A549 (cell line): ENCODE measurements at regions not wholly inside any gene's neighbourhood (a gene's known extent, or its start where the extent isn't known, plus 50 kb on each side); places are given as distances from the start of the nearest gene placed in this dataset.

ENCODE experiments used
- ATAC-seq, 2 experiments: fragments of 200-7000 bp in 1 of 2; fragments of >200 bp in 1 of 2; cut with Nextera tagmentation in 1 of 2; cut with Tn5 transposase in 1 of 2; 3 replicates each; pipeline versions ENCODE4 v1.8.0 to v1.9.1; 2018 to 2020; ENCODE audit warnings: mild to moderate bottlenecking in 1 of 2, moderate library complexity in 1 of 2
- CTCF ChIA-PET: fragments of 300-600 bp; sonication (Branson Sonifier 250); formaldehyde crosslinking; extraction: SDS; loops from one replicate; lab custom pipeline; 2021; ENCODE audit warnings: antibody characterized with exemption, inconsistent platforms; lab: Yijun Ruan, JAX
- POLR2A ChIA-PET: fragments of 350-600 bp; formaldehyde crosslinking; extraction: SDS; loops from one replicate; lab custom pipeline; 2021; ENCODE audit warnings: antibody characterized with exemption, inconsistent platforms; lab: Yijun Ruan, JAX
- DNase-seq, 2 experiments: peaks; one replicate each; pipeline versions ENCODE4 v3.0.0 to v3.0.0-alpha.2; 2011 to 2016; ENCODE audit warnings: low read depth in 1 of 2, low spot score in 1 of 2
- FAIRE-seq: peaks from 2 replicates; lab custom pipeline; 2011; peaks lifted over from hg19 to GRCh38; lab: Jason Lieb, UNC
- H3K27ac ChIP-seq, 2 experiments: fragments of >200 bp; sonication (Bioruptor Twin); formaldehyde crosslinking; 3 replicates each; pipeline ENCODE4 v1.5.1; 2016 to 2017
- H3K4me1 ChIP-seq: fragments of >200 bp; sonication (Bioruptor Twin); formaldehyde crosslinking; 3 replicates; pipeline ENCODE4 v1.6.1; 2016
- H3K4me2 ChIP-seq: fragments of >200 bp; sonication (Bioruptor Twin); formaldehyde crosslinking; 3 replicates; pipeline ENCODE4 v1.6.1; 2016
- H3K4me3 ChIP-seq: fragments of >200 bp; sonication (Bioruptor Twin); formaldehyde crosslinking; 3 replicates; pipeline ENCODE4 v1.5.1; 2016
- H3K9me3 ChIP-seq: fragments of >200 bp; sonication (Bioruptor Twin); formaldehyde crosslinking; 3 replicates; pipeline ENCODE4 v1.6.1; 2016
- CTCF ChIP-seq: fragments of >200 bp; sonication (Bioruptor Twin); formaldehyde crosslinking; IDR thresholded peaks from 3 replicates; pipeline ENCODE4 v1.5.1; 2016
- HES2 ChIP-seq: fragments of >200 bp; sonication (Bioruptor Twin); formaldehyde crosslinking; IDR thresholded peaks from 2 replicates; pipeline ENCODE4 v1.6.1; 2016
- HEYL ChIP-seq: fragments of 250-450 bp; sonication (Bioruptor Pico); IDR thresholded peaks from 2 replicates; pipeline ENCODE4 v1.8.0; 2021; ENCODE audit warnings: mild to moderate bottlenecking, moderate library complexity
- HMGXB4 ChIP-seq: fragments of 250-450 bp; sonication (Bioruptor Pico); IDR thresholded peaks from 2 replicates; pipeline ENCODE4 v1.5.0; 2021; ENCODE audit warnings: mild to moderate bottlenecking, moderate library complexity, borderline replicate concordance
- KDM5A ChIP-seq: fragments of 200-600 bp; sonication (generic); IDR thresholded peaks from 2 replicates; pipeline ENCODE4 v1.6.1; 2016; ENCODE audit warnings: antibody characterized with exemption, mild to moderate bottlenecking
- MAZ ChIP-seq: fragments of 150-350 bp; IDR thresholded peaks from 2 replicates; pipeline ENCODE4 v1.6.1; 2014; ENCODE audit warnings: antibody characterized with exemption, low read depth, low read length, borderline replicate concordance
- NPAS2 ChIP-seq: fragments of 250-450 bp; sonication (Bioruptor Pico); IDR thresholded peaks from 2 replicates; pipeline ENCODE4 v1.8.0; 2022; ENCODE audit warnings: mild to moderate bottlenecking, moderate library complexity, borderline replicate concordance
- PHF8 ChIP-seq: fragments of 200-600 bp; sonication (generic); IDR thresholded peaks from 2 replicates; pipeline ENCODE4 v1.6.1; 2016; ENCODE audit warnings: low read depth, mild to moderate bottlenecking, antibody characterized with exemption, moderate library complexity, borderline replicate concordance
- RAD21 ChIP-seq, 2 experiments: fragments of >200 bp in 1 of 2; sonication (Bioruptor Twin) in 1 of 2; formaldehyde crosslinking in 1 of 2; IDR thresholded peaks in 1 of 2; conservative IDR thresholded peaks in 1 of 2; 2 replicates in 1 of 2; 3 replicates in 1 of 2; pipeline ENCODE4 v1.6.1; 2012 to 2018; ENCODE audit warnings: inconsistent platforms in 1 of 2
- REST ChIP-seq: fragments of 200-600 bp; sonication (generic); IDR thresholded peaks from 2 replicates; pipeline ENCODE4 v1.6.1; 2016; ENCODE audit warnings: antibody characterized with exemption, mild to moderate bottlenecking, moderate library complexity
- SMC3 ChIP-seq: fragments of >200 bp; sonication (Bioruptor Twin); formaldehyde crosslinking; IDR thresholded peaks from 3 replicates; pipeline ENCODE4 v1.6.1; 2018; ENCODE audit warnings: inconsistent platforms
- TP53 ChIP-seq: fragments of 250-450 bp; sonication (Bioruptor Pico); IDR thresholded peaks from 2 replicates; pipeline ENCODE4 v1.5.0; 2021; ENCODE audit warnings: mild to moderate bottlenecking, moderate library complexity
- ZSCAN20 ChIP-seq: fragments of 250-450 bp; sonication (Bioruptor Pico); IDR thresholded peaks from 2 replicates; pipeline ENCODE4 v1.8.0; 2022; ENCODE audit warnings: mild to moderate bottlenecking, moderate library complexity
- WGBS: methylation state at CpG from one replicate; pipeline ENCODE4 v1.1.6; 2017; ENCODE audit errors: missing lambda C conversion rate; 5-methylcytosine and 5-hydroxymethylcytosine counted together

- Histone ChIP-seq H3K4me2 (no peak overlapping the region), H3K4me1 (no peaks in the 10 kb centered on the region), H3K9me3 (no peaks in the 10 kb centered on the region), H3K4me3 (no peak overlapping the region), H3K27ac (no peak overlapping the region)
- FAIRE-seq (no peak), DNase-seq (peak; percentile 1 to 4), ATAC-seq (no peak)
- WGBS = 2% methylated on average over 4 of the region's 4 CpGs
- ChIA-PET CTCF (interaction anchor here (0.6 to 1.1 kb wide), 3 partner anchors 8 to 35 kb away, joined by 3 read pairs; no protein-coding TSS in a partner anchor), POLR2A (no interaction called here)
- TF ChIP-seq KDM5A = no peak
- TF ChIP-seq RAD21 (conservative IDR thresholded peaks at IDR 0.05 in 1 of 2, IDR thresholded peaks at IDR 0.05 in 1 of 2) = peak in 1 of 2 experiments; percentile 3; a peak in 1 of 5 replicates
- TF ChIP-seq CTCF = 0 out of 3 replicates have a peak, but pooled peaks have one; percentile 10
Observed at GRCh38 chr6:50655848-50656453, 57.4 kb upstream of the TFAP2D start.

- Histone ChIP-seq H3K4me2 (no peak overlapping the region), H3K4me3 (no peak overlapping the region), H3K27ac (no peak overlapping the region), H3K4me1 (no peaks in the 10 kb centered on the region), H3K9me3 (no peaks in the 10 kb centered on the region)
- ChIA-PET POLR2A (no interaction called here), CTCF (no interaction called here)
- ATAC-seq (no peak), DNase-seq (no peak), FAIRE-seq (no peak)
- WGBS = 13% methylated on average over 1 of the region's 1 CpG
- no peak for TF ChIP-seq MAZ
- TF ChIP-seq HEYL (CRISPR knock-in tag) = no peak
- TF ChIP-seq HES2 = no peak
- no peak for TF ChIP-seq HMGXB4
- TF ChIP-seq ZSCAN20 = no peak
- no peak for TF ChIP-seq PHF8
- no peak for TF ChIP-seq TP53
- TF ChIP-seq NPAS2 (CRISPR knock-in tag) = no peak
- TF ChIP-seq REST = no peak
Observed at GRCh38 chr6:50657513-50657912, 55.8 kb upstream of the TFAP2D start.

- 6% methylated on average over 2 of the region's 2 CpGs for WGBS
- FAIRE-seq (no peak), DNase-seq (no peak), ATAC-seq (no peak)
- CTCF ChIA-PET = no interaction called here
- no peak for TF ChIP-seq MAZ
- no peak for TF ChIP-seq SMC3
- TF ChIP-seq TP53 = no peak
- Histone ChIP-seq H3K4me1 (no peaks in the 10 kb centered on the region), H3K4me3 (no peak overlapping the region), H3K4me2 (no peak overlapping the region), H3K9me3 (no peaks in the 10 kb centered on the region), H3K27ac (no peak overlapping the region)
- POLR2A ChIA-PET = no interaction called here
Observed at GRCh38 chr6:50658561-50658960, 54.8 kb upstream of the TFAP2D start.
